Caco-2 (cell line): ENCODE measurements at regions not wholly inside any gene's neighbourhood (a gene's known extent, or its start where the extent isn't known, plus 50 kb on each side); places are given as distances from the start of the nearest gene placed in this dataset.

Experiments used
- BruUV-seq: library from RNA; stranded (reverse); fragments of 400-500 nt; replicated peaks from 2 replicates; lab custom pipeline; 2021; lab: Mats Ljungman, UMichigan
- CTCF ChIA-PET: fragments of 300-600 bp; sonication (Branson Sonifier 250); formaldehyde crosslinking; loops from one replicate; lab custom pipeline; 2022; ENCODE audit warnings: antibody characterized with exemption; lab: Charles Lee
- POLR2A ChIA-PET: fragments of 300-600 bp; sonication (Branson Sonifier 250); formaldehyde crosslinking; loops from one replicate; lab custom pipeline; 2022; ENCODE audit warnings: antibody characterized with exemption; lab: Charles Lee
- DNase-seq, 2 experiments: peaks; one replicate each; pipeline versions ENCODE4 v3.0.0 to v3.0.0-alpha.2; 2020 to 2022
- H3K27me3 ChIP-seq: replicated peaks from 2 replicates; pipeline ENCODE4 v1.6.0; 2011; ENCODE audit warnings: low read length; ENCODE audit not compliant: control insufficient read depth, insufficient read depth
- H3K36me3 ChIP-seq: 2 replicates; pipeline ENCODE4 v1.5.1; 2011; ENCODE audit warnings: low read length; ENCODE audit not compliant: control insufficient read depth, insufficient read depth
- H3K4me1 ChIP-seq: fragments of 250-450 bp; sonication (Bioruptor Pico); 2 replicates; pipeline ENCODE4 v1.5.1; 2020; ENCODE audit warnings: mild to moderate bottlenecking
- H3K4me3 ChIP-seq: 2 replicates; pipeline ENCODE4 v1.5.1; 2011; ENCODE audit warnings: low read depth, mild to moderate bottlenecking, control low read depth, low read length
- H3K9me3 ChIP-seq: fragments of 250-450 bp; sonication (Bioruptor Pico); 2 replicates; pipeline ENCODE4 v1.5.1; 2020; ENCODE audit warnings: mild to moderate bottlenecking, moderate library complexity
- H3K27ac Mint-ChIP-seq: one replicate; pipeline ENCODE4 v1.8.0; 2022; ENCODE audit warnings: mixed read lengths; ENCODE audit not compliant: unreplicated experiment
- H3K27me3 Mint-ChIP-seq: one replicate; pipeline ENCODE4 v1.8.0; 2022; ENCODE audit warnings: mixed read lengths; ENCODE audit not compliant: insufficient read depth, unreplicated experiment
- H3K36me3 Mint-ChIP-seq: one replicate; pipeline ENCODE4 v1.8.0; 2022; ENCODE audit warnings: mild to moderate bottlenecking, mixed read lengths; ENCODE audit not compliant: insufficient read depth, unreplicated experiment
- H3K4me1 Mint-ChIP-seq: one replicate; pipeline ENCODE4 v1.8.0; 2022; ENCODE audit warnings: low read depth, mixed read lengths; ENCODE audit not compliant: unreplicated experiment
- H3K4me3 Mint-ChIP-seq: one replicate; pipeline ENCODE4 v1.8.0; 2022; ENCODE audit warnings: mild to moderate bottlenecking, moderate library complexity, mixed read lengths; ENCODE audit not compliant: unreplicated experiment
- H3K9me3 Mint-ChIP-seq: one replicate; pipeline ENCODE4 v1.8.0; 2022; ENCODE audit warnings: mixed read lengths; ENCODE audit not compliant: unreplicated experiment
- intact Hi-C: fragments of 100-400 bp; cut with micrococcal nuclease; formaldehyde crosslinking; loops from one replicate; pipeline ENCODE4 v1.10.0; 2022; ENCODE audit not compliant: unreplicated experiment
- TF ChIP-seq, protein P1 (sequence below), 2 experiments: fragments of 200-600 bp in 1 of 2; IDR thresholded peaks; 1 replicate in 1 of 2; 2 replicates in 1 of 2; pipeline versions ENCODE4 v1.5.1 to v1.8.0; 2011 to 2022; ENCODE audit warnings: antibody characterized with exemption in 1 of 2, control low read depth in 1 of 2, inconsistent platforms in 1 of 2, low read depth in 1 of 2, low read length in 1 of 2, mild to moderate bottlenecking in 1 of 2, moderate library complexity in 1 of 2; ENCODE audit not compliant: insufficient read depth in 1 of 2, severe bottlenecking in 1 of 2, unreplicated experiment in 1 of 2

DNA sequence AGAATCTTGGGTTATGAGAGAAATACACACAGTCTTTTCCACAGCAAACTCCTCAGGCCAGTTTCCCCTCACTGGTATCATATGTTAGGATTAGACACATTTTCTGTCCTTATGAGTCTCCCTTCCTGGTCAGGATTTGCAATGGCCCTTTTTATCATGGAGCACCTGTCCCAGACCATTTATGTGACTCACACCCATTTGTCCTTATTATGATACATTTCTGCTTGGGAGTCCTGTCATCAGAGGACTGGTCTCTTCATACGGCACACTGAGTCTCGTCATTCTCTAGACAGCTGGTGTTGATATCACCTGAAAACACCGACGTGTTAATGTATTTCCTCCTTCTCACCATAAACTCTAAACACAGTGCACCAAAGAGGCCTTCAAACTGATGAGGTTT, 105.0 kb upstream of the SYT6 start:
- Histone ChIP-seq H3K4me1 (peaks cover 4% of the 10 kb centered on the region; the same call in 1 of the 2 replicates), H3K4me3 (no peak overlapping the region), H3K27me3 (no peaks in the 10 kb centered on the region), H3K9me3 (no peaks in the 10 kb centered on the region), H3K36me3 (no peaks in the 10 kb centered on the region)
- POLR2A ChIA-PET = no interaction called here
- H3K36me3 Mint-ChIP-seq = no peaks in the 10 kb centered on the region
- H3K4me3 Mint-ChIP-seq = no peak overlapping the region
- intact Hi-C loops = no loop called here
- BruUV-seq = no TSS peak
- CTCF ChIA-PET = no interaction called here
- TF ChIP-seq, protein P1, sequence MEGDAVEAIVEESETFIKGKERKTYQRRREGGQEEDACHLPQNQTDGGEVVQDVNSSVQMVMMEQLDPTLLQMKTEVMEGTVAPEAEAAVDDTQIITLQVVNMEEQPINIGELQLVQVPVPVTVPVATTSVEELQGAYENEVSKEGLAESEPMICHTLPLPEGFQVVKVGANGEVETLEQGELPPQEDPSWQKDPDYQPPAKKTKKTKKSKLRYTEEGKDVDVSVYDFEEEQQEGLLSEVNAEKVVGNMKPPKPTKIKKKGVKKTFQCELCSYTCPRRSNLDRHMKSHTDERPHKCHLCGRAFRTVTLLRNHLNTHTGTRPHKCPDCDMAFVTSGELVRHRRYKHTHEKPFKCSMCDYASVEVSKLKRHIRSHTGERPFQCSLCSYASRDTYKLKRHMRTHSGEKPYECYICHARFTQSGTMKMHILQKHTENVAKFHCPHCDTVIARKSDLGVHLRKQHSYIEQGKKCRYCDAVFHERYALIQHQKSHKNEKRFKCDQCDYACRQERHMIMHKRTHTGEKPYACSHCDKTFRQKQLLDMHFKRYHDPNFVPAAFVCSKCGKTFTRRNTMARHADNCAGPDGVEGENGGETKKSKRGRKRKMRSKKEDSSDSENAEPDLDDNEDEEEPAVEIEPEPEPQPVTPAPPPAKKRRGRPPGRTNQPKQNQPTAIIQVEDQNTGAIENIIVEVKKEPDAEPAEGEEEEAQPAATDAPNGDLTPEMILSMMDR (IDR thresholded peaks at IDR 0.05; ENCODE audit: insufficient read depth in 1 of 2, low read depth in 1 of 2, low read length in 1 of 2, severe bottlenecking in 1 of 2, unreplicated experiment in 1 of 2) = no peak
- H3K4me1 Mint-ChIP-seq = no peaks in the 10 kb centered on the region
- H3K27ac Mint-ChIP-seq = no peak overlapping the region
- H3K9me3 Mint-ChIP-seq = no peaks in the 10 kb centered on the region
- no peak for DNase-seq
- no peaks in the 10 kb centered on the region for H3K27me3 Mint-ChIP-seq

DNA sequence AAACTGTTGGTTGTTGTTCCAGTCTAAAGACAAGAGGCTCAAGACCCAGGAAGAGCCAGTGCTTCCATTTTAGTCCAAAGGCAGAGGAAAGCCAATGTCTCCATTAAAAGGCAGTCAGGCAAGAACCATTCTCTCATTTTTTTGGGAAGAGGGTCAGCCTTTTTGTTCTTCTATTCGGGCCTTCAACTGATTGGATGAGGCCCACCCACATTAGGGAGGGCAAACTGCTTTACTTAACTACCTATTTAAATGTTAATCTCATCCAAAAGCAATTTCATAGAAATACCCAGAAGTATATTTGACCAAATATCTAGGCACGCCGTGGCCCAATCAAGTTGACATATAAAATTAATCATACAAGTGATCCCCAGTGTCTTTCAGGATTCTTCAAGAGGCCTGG, 104.4 kb upstream of the SYT6 start:
- Histone ChIP-seq H3K36me3 (no peaks in the 10 kb centered on the region), H3K4me3 (no peak overlapping the region), H3K9me3 (no peaks in the 10 kb centered on the region), H3K4me1 (peaks cover 4% of the 10 kb centered on the region; the same call in 1 of the 2 replicates), H3K27me3 (no peaks in the 10 kb centered on the region)
- no TSS peak for BruUV-seq
- CTCF ChIA-PET = no interaction called here
- TF ChIP-seq, protein P1 (IDR thresholded peaks at IDR 0.05; ENCODE audit: insufficient read depth in 1 of 2, low read depth in 1 of 2, low read length in 1 of 2, severe bottlenecking in 1 of 2, unreplicated experiment in 1 of 2) = no peak
- Mint-ChIP-seq H3K27me3 (no peaks in the 10 kb centered on the region), H3K9me3 (no peaks in the 10 kb centered on the region), H3K4me3 (no peak overlapping the region), H3K4me1 (no peaks in the 10 kb centered on the region), H3K36me3 (no peaks in the 10 kb centered on the region), H3K27ac (no peak overlapping the region)
- intact Hi-C loops = no loop called here
- DNase-seq = no peak
- POLR2A ChIA-PET = no interaction called here

GRCh38 chr1:114257554-114257953, 103.9 kb upstream of the SYT6 start:
- intact Hi-C loops = no loop called here
- CTCF ChIA-PET = interaction anchor here (0.5 kb wide), 1 partner anchor 278 kb away, joined by 3 read pairs; the partner anchor contains the start of gene OLFML3
- H3K4me1 Mint-ChIP-seq = no peaks in the 10 kb centered on the region
- H3K36me3 Mint-ChIP-seq = no peaks in the 10 kb centered on the region
- no peak overlapping the region for H3K27ac Mint-ChIP-seq
- TF ChIP-seq, protein P1 (IDR thresholded peaks at IDR 0.05; ENCODE audit: insufficient read depth in 1 of 2, low read depth in 1 of 2, low read length in 1 of 2, severe bottlenecking in 1 of 2, unreplicated experiment in 1 of 2) = no peak
- BruUV-seq = no TSS peak
- Histone ChIP-seq H3K4me3 (no peak overlapping the region), H3K36me3 (no peaks in the 10 kb centered on the region), H3K9me3 (no peaks in the 10 kb centered on the region), H3K27me3 (no peaks in the 10 kb centered on the region), H3K4me1 (peaks cover 1% of the 10 kb centered on the region; the same call in 1 of the 2 replicates)
- no peak for DNase-seq
- POLR2A ChIA-PET = no interaction called here
- H3K9me3 Mint-ChIP-seq = no peaks in the 10 kb centered on the region
- H3K27me3 Mint-ChIP-seq = no peaks in the 10 kb centered on the region
- no peak overlapping the region for H3K4me3 Mint-ChIP-seq
